Thyroid gland (tissue), 4 donors: ENCODE measurements at regions not wholly inside any gene's neighbourhood (a gene's known extent, or its start where the extent isn't known, plus 50 kb on each side); places are given as distances from the start of the nearest gene placed in this dataset.

Source experiments
- CTCF ChIP-seq, 6 experiments: fragments of 200-600 bp in 3 of 6; fragments of 450-650 bp in 3 of 6; sonication (generic) in 3 of 6; IDR thresholded peaks; one replicate each; pipeline ENCODE4 v1.5.1; 2016 to 2019; ENCODE audit warnings: antibody characterized with exemption in 6 of 6, mild to moderate bottlenecking in 2 of 6, inconsistent platforms in 1 of 6, moderate library complexity in 1 of 6
- POLR2A ChIP-seq, 2 donors: fragments of 450-650 bp; IDR thresholded peaks; one replicate each; pipeline ENCODE4 v1.6.1; 2017; ENCODE audit warnings: antibody characterized with exemption in 2 of 2, mild to moderate bottlenecking in 2 of 2, moderate library complexity in 1 of 2

DNA sequence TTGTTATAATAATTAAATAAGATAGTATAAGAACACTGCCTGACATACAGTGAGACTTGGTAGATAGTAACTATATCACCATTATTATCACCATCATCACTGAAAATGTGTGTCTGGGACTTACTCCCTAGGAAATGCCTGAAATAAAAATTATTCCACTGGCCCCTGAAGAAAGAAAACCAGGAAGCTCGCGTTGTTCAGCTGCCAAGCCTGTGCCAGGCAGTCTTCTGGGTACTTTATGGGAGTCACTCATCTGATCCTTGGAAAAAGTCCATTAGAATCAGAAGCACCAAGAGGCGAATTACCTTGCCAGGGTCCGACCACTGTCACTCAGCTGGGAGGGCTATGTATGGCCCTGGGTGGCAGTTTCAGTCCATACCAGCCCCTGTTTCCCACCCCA lies 220.3 kb upstream of the TPM1 start:
- TF ChIP-seq POLR2A (IDR thresholded peaks at IDR 0.05) (no peak), CTCF (IDR thresholded peaks at IDR 0.05) (no peak)
